GM21737 (cell line): ENCODE measurements at regions not wholly inside any gene's neighbourhood (a gene's known extent, or its start where the extent isn't known, plus 50 kb on each side); places are given as distances from the start of the nearest gene placed in this dataset.

Experiments
- ATAC-seq: cut with Tn5 transposase; IDR thresholded peaks from one replicate; pipeline ENCODE4 v1.9.1; 2021; ENCODE audit warnings: mild to moderate bottlenecking, moderate library complexity; ENCODE audit not compliant: unreplicated experiment

GRCh38 chr9:109937861-109938453, 158.0 kb downstream of the PALM2AKAP2 start:
- no peak for ATAC-seq

DNA sequence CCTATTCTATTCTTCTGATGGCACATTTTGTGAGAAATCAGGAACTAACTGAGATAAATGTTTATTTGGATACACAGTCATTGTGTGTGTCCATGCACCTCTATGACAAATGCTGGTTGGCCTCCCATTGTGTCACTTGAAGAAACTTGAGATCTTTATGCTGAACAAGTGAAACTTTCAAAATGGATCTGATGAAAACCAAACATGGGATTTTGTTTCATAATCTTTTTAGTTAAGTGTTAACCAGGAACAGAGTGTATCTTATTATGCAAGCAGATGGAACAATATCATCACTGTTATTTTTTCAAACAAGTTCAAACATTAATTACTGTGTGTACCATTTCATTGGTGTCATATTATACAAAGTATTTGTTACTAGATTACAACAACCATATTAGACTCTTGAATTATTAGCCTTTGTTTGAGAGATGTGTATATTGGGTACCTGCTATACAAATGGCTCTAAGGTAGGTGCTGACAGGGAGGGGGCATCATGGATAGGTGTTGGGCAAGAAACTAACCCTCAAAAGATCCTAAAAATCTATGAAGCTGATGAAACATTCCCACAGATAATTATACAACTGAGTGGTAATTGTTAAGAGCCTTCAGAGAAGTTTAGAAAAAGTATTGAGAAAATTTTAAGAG, 159.8 kb downstream of the PALM2AKAP2 start:
- no peak for ATAC-seq

- no peak for ATAC-seq
These were observed 160.6 kb downstream of the PALM2AKAP2 start for GRCh38 chr9:109940561-109940960.

DNA sequence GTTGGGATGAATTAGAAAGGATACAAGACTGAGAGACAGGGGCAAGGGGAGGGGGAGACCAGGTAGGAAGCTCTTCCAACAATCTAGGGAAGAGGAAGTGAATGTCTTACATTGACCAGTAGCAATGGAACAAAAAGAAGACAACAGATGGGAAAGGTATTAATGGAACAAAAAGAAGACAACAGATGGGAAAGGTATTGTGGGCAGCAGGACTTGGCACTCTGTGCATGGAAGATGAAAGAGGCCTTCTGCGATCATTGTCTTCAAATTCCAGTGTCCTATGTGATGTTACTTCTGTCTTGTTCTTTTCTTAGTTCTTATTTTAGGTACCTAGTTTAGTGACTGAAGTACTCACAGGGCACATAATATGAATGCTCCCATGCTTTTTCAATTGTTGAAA, 161.8 kb downstream of the PALM2AKAP2 start:
- no peak for ATAC-seq

- no peak for ATAC-seq
These were observed 165.6 kb downstream of the PALM2AKAP2 start for GRCh38 chr9:109945573-109945972.

DNA sequence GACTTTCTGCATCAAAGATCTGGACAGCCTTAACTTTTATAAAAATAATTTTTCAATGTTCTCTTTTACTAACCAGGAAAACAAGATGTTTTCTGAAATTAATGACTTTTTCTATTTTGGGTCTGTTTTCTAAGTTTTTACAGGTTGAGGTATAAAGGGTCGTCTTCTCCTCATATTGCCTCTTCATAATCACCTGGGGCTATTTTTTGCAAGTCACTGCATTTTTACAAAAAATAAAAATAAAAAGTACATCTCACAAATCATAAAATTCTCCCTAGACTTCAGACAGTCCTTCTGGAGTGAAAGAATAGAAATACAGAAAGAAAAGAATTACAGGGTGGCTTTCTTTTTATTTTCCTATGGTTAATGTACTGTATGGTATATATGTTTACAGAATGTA, 168.5 kb downstream of the PALM2AKAP2 start:
- ATAC-seq = no peak

DNA sequence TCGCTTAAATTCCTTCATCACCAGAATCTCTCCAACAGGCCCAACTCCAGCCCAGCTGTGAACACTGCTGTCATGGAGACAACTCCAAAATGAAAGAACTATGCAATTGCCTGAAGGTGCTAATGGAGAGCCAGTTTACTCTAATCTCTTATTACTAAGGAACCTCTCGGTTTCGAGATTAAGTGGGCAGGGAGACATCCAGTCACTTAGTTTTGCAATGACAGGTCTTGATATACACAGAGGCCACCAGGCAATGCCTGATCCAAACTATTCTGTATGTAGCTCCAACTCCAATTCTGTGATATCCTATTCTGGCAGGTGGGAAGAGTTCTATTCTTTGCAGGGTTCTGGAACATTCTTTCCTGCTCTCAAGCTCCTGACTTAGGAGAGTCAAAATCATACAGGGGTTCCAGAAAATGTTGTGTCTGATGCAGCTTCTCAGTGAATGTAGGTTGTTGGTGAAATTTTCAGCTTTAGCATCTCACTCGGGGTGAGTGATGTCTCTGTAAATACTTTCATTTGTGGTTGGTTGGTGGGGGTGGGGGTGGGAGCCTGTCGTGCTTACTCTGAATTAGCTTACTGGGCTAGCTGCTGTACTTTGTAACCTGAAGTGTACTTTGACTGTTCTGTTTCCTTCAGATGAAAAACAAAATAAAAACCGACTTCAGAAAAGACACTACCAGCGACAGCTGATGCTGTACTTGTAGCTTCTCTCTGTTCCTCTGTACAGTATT, 170.9 kb downstream of the PALM2AKAP2 start:
- no peak for ATAC-seq

GRCh38 chr9:109953300-109953699, 173.3 kb downstream of the PALM2AKAP2 start:
- ATAC-seq = no peak

DNA sequence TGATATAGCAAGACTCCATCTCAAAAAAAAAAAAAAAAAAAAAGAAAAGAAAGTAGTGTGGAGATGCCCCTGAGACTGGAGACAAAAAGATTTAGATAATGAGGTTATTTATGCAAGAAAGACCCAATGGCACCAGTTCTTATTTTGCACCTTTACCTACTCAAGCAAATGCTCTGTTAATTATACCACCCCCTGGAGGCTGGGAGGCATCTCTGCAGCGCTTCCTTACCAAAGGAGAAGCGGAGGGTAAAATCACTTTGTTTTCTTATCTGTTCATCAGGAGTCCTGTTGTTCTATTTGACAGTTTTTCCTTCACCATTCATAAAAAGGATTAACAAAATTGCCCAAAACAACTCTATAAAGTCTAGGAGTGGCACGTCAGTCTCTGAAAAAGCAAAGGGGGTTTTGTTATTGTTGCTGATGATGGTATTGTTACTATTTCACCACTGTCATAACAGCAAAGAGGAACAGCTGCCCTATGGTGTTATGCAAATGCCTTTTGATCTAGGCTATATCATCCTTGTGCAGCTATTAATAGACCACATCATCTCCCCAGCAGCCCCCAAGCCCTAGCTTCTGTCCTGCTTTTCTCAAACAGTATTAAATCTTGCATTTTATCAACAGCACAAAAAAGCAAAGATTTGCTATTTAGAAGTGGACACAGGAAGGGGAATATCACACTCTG, 174.0 kb downstream of the PALM2AKAP2 start:
- ATAC-seq = no peak

DNA sequence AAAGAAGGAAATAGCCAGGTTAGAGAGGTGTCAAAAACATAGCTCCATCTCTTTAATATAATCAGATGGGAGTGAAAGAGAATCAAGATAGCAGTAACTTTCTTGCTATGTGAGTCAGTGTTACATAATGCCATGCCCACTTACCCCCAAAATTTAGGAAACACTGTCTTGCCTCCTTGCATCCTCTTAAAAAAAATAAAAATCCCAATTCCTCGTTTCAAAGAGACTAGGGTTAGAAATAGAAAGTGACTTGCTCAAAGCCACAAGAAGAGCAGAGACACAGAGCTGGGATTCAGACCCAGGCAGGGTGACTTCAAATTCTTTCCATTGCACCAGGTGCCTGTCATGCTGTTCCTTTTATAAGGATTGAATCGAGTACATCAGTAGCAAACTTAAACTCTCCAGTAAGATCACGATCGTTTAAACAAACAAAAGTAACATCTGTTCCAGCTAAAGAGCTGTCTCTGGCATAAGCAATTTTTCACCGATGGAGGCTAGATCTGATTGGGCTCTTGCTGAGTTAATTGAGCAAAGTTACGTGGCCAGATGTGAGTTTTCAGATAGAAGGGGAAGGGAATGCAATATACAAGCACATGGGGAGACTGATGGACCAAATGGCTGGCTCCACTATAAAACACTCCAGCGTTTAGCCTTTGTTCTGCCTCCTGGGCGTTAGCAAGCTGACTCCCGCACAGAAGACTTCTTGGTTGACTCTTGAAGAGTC, 176.9 kb downstream of the PALM2AKAP2 start:
- no peak for ATAC-seq

DNA sequence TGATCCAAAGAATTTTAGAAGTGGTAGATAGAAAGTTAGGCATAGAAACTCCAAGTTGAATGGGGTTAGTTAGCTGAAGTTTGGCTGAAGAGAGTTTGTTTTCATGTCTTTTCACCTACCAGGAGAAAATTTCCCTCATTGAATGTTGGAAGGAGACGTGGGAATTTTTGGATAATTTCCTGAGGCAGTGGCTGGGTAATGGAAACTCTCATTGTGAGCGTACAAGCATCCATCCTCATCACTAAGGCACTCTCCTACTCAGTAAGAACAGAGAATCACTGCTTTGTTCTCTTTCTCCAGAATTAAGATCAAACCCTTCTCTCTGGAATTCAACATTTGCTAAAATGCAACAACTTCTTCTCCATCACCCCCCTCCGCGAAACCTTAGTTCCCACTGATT, 179.7 kb downstream of the PALM2AKAP2 start:
- ATAC-seq = no peak

DNA sequence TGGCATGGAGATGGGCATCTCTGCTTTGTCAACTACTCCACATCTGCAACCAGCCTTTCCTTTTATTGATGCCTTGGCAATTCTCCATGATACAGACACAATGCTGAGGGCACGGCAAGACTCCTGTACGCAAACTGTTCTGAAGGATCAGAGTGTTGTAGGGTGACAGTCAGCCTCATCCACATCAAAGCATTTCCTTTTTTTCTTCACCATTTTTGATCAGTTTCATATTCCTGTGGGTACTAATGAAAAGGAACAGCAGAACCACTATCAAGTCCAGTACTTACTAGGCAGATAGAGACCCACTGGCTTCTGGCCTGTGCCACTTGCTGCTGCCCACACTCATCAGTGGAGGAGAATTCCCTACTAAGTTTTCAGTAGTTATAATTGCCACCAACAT, 181.6 kb downstream of the PALM2AKAP2 start:
- ATAC-seq = no peak

DNA sequence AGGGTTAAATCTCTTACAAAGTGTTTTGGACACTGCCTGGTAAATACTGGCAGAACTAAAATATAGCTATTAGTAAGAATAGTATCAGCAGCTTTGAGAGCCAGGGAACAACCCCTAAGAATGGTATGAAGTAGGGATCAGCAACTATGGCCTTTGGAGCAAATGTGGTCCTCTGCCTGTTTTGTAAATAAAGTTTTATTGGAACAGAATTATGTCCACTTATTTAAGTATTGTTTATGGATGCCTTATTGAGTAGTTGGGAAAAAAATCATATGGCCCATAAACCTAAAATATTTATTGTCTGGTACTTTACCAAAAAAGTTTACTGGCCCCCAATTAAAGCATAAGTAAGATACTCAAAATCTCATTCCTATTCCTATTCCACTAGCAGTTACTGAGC, 182.2 kb downstream of the PALM2AKAP2 start:
- ATAC-seq = no peak

DNA sequence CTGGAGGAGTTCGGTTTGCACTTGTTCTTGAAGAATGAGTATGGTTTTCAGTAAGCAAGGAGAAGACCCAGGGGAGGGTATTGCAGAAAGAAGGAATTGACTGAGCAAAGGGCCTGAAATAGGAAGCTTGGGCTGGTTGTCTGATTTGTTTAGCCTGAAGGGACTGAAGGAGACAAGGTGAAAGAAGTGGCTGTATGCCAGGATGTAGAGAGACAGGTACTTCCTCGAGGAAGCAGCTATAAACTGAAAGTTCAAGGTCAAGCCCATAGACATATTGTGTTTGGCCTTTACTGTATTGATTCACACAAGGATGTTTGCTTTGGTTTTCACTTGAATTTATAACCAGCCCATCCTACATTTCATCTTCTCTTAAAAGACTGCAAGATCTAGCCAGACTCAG, 183.1 kb downstream of the PALM2AKAP2 start:
- ATAC-seq = no peak

GRCh38 chr9:109966643-109967368, 186.8 kb downstream of the PALM2AKAP2 start:
- peak; percentile 42 for ATAC-seq

DNA sequence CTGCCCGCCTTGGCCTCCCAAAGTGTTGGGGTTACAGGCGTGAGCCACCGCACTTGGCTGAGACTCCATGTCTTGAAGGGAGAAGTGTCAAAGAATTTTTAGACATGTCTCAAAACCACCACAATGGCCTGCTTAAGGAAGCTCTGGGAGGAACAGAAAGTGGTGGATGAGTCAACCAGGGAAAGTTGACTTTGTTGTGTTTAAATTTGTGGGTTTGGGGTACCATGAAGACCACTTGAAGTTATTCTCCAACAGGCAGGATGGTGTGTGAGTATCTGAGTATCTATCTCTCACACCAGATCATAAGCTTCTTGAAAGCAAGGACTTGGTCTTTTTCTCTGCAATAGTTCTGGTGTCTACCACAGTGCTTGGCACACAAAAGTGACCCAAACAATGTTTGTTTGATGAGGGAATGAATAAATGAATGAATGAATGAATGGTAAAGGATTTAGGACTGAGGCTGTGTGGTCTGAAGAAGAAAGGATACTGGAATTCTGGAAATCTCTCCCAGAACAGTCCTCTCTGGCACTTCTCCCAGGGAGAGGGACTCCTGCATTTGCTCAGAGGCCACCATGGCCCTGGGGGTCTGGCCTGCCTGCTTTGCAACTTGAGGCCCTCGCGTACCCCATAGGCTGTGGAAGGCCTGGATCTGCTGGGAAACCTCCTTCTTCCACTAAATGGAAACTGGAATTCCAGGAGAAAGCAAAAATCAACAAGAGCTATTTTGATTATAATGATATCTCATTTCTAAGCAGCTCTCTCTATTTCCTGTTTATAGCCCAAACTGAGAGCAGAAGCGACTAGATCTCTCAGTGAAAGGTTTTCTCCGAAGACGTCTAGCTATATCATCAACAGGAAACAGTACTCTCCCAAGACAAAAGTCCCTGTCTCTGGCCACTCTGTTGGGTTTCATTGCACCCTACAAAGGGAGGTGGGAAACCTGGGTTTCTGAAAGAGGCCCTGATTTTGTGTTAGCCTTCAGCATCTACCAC, 187.9 kb downstream of the PALM2AKAP2 start:
- peak; percentile 35 for ATAC-seq

DNA sequence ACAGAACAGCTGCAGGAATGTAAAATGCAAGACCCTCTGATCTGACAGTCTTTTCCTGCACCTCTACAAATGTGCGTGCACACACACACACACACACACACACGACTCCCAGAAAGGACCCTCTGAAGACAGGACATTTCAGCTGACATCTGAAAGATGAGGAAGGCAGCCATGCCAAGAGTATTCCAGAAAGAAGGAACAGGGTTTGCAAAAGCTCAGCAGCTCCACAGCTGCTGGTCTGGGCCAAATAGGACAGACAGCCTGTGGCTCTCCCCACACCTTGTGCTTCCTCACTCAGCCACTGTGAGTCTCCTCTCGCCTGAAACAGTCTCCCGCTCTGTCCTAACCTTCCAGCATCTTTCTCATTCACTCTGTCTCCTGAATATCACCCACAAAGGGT, 189.0 kb downstream of the PALM2AKAP2 start:
- no peak for ATAC-seq

- no peak for ATAC-seq
These were observed 189.7 kb downstream of the PALM2AKAP2 start for GRCh38 chr9:109969573-109970237.

DNA sequence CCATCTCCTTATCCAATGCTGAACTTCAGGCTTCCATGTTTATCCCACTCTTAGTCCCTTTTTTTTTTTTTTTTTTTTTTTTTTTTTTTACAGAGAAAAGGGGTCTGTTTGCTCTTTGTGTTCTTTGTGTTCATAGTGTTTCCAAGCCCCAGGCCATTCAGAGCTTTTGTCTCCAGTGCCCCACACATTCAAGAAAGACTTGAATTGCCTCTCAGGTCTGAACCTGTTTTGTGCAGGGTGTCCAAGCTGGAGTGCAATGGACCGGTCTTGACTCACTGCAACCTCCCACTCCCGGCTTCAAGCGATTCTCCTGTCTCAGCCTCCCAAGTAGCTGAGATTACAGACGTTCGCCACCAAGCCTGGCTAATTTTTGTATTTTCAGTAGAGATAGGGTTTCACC, 191.2 kb downstream of the PALM2AKAP2 start:
- ATAC-seq = no peak
